ENCODE measurements at regions not wholly inside any gene's neighbourhood (a gene's known extent, or its start where the extent isn't known, plus 50 kb on each side); places are given as distances from the start of the nearest gene placed in this dataset.

GRCh38 chr11:81644239-81644840 lies 1089.3 kb downstream of the FAM181B start:
- TF ChIP-seq EZH2phosphoT487 (IDR thresholded peaks at IDR 0.05; ENCODE audit: low read depth, severe bottlenecking, unreplicated experiment) (no peak), EZH2 (IDR thresholded peaks at IDR 0.05; ENCODE audit: borderline replicate concordance) (no peak)
- TF ChIP-seq, protein P1, sequence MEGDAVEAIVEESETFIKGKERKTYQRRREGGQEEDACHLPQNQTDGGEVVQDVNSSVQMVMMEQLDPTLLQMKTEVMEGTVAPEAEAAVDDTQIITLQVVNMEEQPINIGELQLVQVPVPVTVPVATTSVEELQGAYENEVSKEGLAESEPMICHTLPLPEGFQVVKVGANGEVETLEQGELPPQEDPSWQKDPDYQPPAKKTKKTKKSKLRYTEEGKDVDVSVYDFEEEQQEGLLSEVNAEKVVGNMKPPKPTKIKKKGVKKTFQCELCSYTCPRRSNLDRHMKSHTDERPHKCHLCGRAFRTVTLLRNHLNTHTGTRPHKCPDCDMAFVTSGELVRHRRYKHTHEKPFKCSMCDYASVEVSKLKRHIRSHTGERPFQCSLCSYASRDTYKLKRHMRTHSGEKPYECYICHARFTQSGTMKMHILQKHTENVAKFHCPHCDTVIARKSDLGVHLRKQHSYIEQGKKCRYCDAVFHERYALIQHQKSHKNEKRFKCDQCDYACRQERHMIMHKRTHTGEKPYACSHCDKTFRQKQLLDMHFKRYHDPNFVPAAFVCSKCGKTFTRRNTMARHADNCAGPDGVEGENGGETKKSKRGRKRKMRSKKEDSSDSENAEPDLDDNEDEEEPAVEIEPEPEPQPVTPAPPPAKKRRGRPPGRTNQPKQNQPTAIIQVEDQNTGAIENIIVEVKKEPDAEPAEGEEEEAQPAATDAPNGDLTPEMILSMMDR (IDR thresholded peaks at IDR 0.05; ENCODE audit: poor library complexity) = peak; percentile 80
- H3K79me2 ChIP-seq = no peaks in the 10 kb centered on the region
- H3K4me2 ChIP-seq = no peak overlapping the region
- DNase-seq (ENCODE audit: low spot score) = peak; percentile 76
- no peak overlapping the region for H3K27ac ChIP-seq
- no peak overlapping the region for H2AFZ ChIP-seq
- H3K4me3 ChIP-seq = no peak overlapping the region
- no peaks in the 10 kb centered on the region for H3K36me3 ChIP-seq (replicated peaks; ENCODE audit: insufficient read depth, low read depth)
- H3K9me2 ChIP-seq (replicated peaks; ENCODE audit: insufficient read depth) = no peaks in the 10 kb centered on the region
- 61% methylated on average over 1 of the region's 1 CpG for WGBS (ENCODE audit: low lambda C conversion rate, missing lambda C conversion rate)
- H3K4me1 ChIP-seq (ENCODE audit: insufficient read depth) = no peaks in the 10 kb centered on the region
- peaks cover 25% of the 10 kb centered on the region for H3K27me3 ChIP-seq
- no peaks in the 10 kb centered on the region for H3K9me3 ChIP-seq (ENCODE audit: low read depth)
- no peaks in the 10 kb centered on the region for H4K20me1 ChIP-seq (ENCODE audit: insufficient read depth, poor library complexity, severe bottlenecking)

GRCh38 chr11:81634483-81634882 lies 1099.2 kb downstream of the FAM181B start:
- Histone ChIP-seq H3K27me3 (no peaks in the 10 kb centered on the region), H2AFZ (no peak overlapping the region), H3K4me1 (ENCODE audit: insufficient read depth) (no peaks in the 10 kb centered on the region), H3K4me3 (no peak overlapping the region), H3K9me2 (replicated peaks; ENCODE audit: insufficient read depth) (no peaks in the 10 kb centered on the region), H4K20me1 (ENCODE audit: insufficient read depth, poor library complexity, severe bottlenecking) (no peaks in the 10 kb centered on the region), H3K4me2 (no peak overlapping the region), H3K36me3 (replicated peaks; ENCODE audit: insufficient read depth, low read depth) (no peaks in the 10 kb centered on the region), H3K79me2 (no peaks in the 10 kb centered on the region), H3K27ac (no peak overlapping the region), H3K9me3 (ENCODE audit: low read depth) (no peaks in the 10 kb centered on the region)
- WGBS (ENCODE audit: low lambda C conversion rate, missing lambda C conversion rate) = 88% methylated on average over 7 of the region's 7 CpGs
- no peak for DNase-seq (ENCODE audit: low spot score)
- no peak for TF ChIP-seq EZH2 (IDR thresholded peaks at IDR 0.05; ENCODE audit: borderline replicate concordance)
- TF ChIP-seq EZH2phosphoT487 (IDR thresholded peaks at IDR 0.05; ENCODE audit: low read depth, severe bottlenecking, unreplicated experiment) = no peak
- TF ChIP-seq, protein P1 (IDR thresholded peaks at IDR 0.05; ENCODE audit: poor library complexity) = no peak

- Histone ChIP-seq H3K9me2 (replicated peaks; ENCODE audit: insufficient read depth) (no peaks in the 10 kb centered on the region), H3K36me3 (replicated peaks; ENCODE audit: insufficient read depth, low read depth) (no peaks in the 10 kb centered on the region), H3K27ac (no peak overlapping the region), H4K20me1 (ENCODE audit: insufficient read depth, poor library complexity, severe bottlenecking) (no peaks in the 10 kb centered on the region), H3K27me3 (no peaks in the 10 kb centered on the region), H3K4me3 (no peak overlapping the region), H3K4me1 (ENCODE audit: insufficient read depth) (no peaks in the 10 kb centered on the region), H3K9me3 (ENCODE audit: low read depth) (no peaks in the 10 kb centered on the region), H2AFZ (no peak overlapping the region), H3K4me2 (no peak overlapping the region), H3K79me2 (no peaks in the 10 kb centered on the region)
- 52% methylated on average over 1 of the region's 1 CpG for WGBS (ENCODE audit: low lambda C conversion rate, missing lambda C conversion rate)
- TF ChIP-seq, protein P1 (IDR thresholded peaks at IDR 0.05; ENCODE audit: poor library complexity) = no peak
- TF ChIP-seq EZH2phosphoT487 (IDR thresholded peaks at IDR 0.05; ENCODE audit: low read depth, severe bottlenecking, unreplicated experiment) (no peak), EZH2 (IDR thresholded peaks at IDR 0.05; ENCODE audit: borderline replicate concordance) (no peak)
- DNase-seq (ENCODE audit: low spot score) = no peak
Measured at GRCh38 chr11:81602508-81602907, 1131.2 kb downstream of the FAM181B start.
